ENCODE measurements at regions not wholly inside any gene's neighbourhood (a gene's known extent, or its start where the extent isn't known, plus 50 kb on each side); places are given as distances from the start of the nearest gene placed in this dataset.

GRCh38 chr2:7458066-7458465 lies 540.9 kb downstream of the RNF144A start:
- TF ChIP-seq CTCF (conservative IDR thresholded peaks at IDR 0.05; ENCODE audit: low read depth, low read length): no peak
- TF ChIP-seq EZH2 (IDR thresholded peaks at IDR 0.05; ENCODE audit: borderline replicate concordance, low read depth, low read length, poor library complexity, severe bottlenecking): no peak
